GM21619 (cell line): ENCODE measurements at regions not wholly inside any gene's neighbourhood (a gene's known extent, or its start where the extent isn't known, plus 50 kb on each side); places are given as distances from the start of the nearest gene placed in this dataset.

Source experiments
- ATAC-seq: cut with Tn5 transposase; IDR thresholded peaks from one replicate; pipeline ENCODE4 v1.9.1; 2021; ENCODE audit not compliant: unreplicated experiment

DNA sequence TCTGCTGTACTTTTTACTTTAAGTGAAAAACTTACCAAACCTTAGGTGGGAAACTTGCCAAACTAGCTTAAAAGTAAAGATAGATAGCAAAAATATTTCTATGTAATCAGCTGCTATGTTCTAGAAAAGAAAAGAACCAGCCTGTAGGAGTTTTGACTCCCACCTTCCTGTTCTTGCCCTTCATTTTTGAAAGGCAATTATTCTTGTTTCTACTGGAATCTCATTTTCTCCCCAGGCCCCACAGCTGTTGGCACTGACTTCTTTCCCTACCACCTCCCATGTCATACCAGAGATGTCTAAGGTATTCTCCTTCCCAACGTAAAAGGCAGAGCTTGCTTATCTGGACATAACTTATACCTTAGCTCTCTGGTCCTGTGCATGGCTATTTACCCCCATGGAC is 389.7 kb downstream of the ARHGEF28 start:
- no peak for ATAC-seq

- ATAC-seq: no peak
Measured at GRCh38 chr5:74013222-74013621, 387.2 kb downstream of the ARHGEF28 start.

DNA sequence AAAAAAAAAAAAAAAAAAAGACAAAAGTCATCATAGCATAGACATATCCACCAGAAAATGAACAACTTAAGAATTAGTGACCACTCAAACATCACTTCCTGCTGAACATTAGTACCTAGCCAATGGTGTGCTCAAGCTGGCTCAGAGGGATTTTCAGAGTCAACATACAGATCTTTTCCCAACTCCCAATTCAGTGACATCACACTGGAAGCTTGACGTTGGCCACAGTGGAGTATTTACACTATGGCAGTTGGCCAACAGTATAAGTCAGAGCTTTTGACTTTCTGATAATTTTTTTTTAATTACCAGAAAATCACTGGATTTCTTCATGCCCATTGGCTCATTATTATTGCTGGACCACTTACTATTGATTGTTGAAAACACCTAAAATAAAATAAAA is 383.5 kb downstream of the ARHGEF28 start:
- ATAC-seq: no peak

- ATAC-seq: no peak
Measured at GRCh38 chr5:74007193-74007592, 381.2 kb downstream of the ARHGEF28 start.

- no peak for ATAC-seq
Measured at GRCh38 chr5:73999297-73999696, 373.3 kb downstream of the ARHGEF28 start.

GRCh38 chr5:73998489-73998888 is 372.5 kb downstream of the ARHGEF28 start:
- no peak for ATAC-seq

DNA sequence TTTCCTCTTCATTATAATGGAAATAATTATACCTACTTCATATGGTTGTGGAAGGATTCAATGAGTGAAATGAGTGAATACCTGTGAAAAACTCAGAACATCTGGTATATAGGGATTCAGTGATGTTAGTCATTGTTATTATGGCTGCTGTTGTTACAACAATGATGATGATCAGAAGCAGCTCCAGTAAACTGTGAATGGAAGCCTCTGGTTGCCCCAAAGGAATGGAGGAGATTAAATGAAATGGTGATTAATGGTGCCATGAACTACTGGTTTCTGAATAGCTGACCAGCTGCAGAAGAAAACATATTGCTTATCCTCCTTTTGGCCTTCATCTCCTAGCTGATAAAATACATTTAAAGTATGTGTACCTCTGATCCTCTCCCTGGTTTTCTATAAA is 372.0 kb downstream of the ARHGEF28 start:
- no peak for ATAC-seq

- ATAC-seq: no peak
Measured at GRCh38 chr5:73996151-73996755, 370.3 kb downstream of the ARHGEF28 start.

DNA sequence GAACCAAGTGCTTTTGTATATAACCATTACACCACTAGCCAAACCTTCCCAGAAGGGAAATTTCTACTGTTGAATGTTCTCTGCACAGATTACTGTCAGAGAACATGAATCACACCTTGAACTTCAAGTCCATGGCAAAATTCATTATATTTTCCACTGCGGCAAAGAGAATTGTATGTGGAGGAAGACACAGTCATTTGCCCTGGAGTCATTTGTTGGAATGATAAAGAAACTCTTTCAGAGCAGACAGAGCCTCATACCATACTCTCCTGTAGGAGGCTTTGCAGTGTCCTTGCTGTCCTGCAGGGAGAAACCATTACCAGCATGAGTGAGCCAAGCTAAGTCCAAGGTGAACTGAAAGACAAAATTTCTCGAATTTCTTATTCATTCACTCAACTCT is 369.0 kb downstream of the ARHGEF28 start:
- ATAC-seq: no peak
